ENCODE measurements at regions not wholly inside any gene's neighbourhood (a gene's known extent, or its start where the extent isn't known, plus 50 kb on each side); places are given as distances from the start of the nearest gene placed in this dataset.
"Not testable (repeated sequence)": the region's sequence is repeated elsewhere in the genome, so short reads cannot be mapped to it uniquely, and the experiment has no call there.

GRCh38 chr1:34366875-34367624 is 190.3 kb downstream of the C1orf94 start:
- no peak for DNase-seq (ENCODE audit: low read depth in 2 of 3, low spot score in 2 of 3)

- DNase-seq (ENCODE audit: low read depth in 2 of 3, low spot score in 2 of 3), result no peak
These were observed 191.2 kb downstream of the C1orf94 start for GRCh38 chr1:34367954-34368353.

- DNase-seq (ENCODE audit: low read depth in 2 of 3, low spot score in 2 of 3), result no peak
These were observed 193.2 kb downstream of the C1orf94 start for GRCh38 chr1:34369701-34370455.

GRCh38 chr1:34370748-34371147 is 194.0 kb downstream of the C1orf94 start:
- DNase-seq (ENCODE audit: low read depth in 2 of 3, low spot score in 2 of 3), result no peak

- not testable (repeated sequence) for DNase-seq (ENCODE audit: low read depth in 2 of 3, low spot score in 2 of 3)
These were observed 194.5 kb downstream of the C1orf94 start for GRCh38 chr1:34371179-34371578.

GRCh38 chr1:34371829-34372532 is 195.3 kb downstream of the C1orf94 start:
- DNase-seq (ENCODE audit: low read depth in 2 of 3, low spot score in 2 of 3), result no peak

GRCh38 chr1:34372891-34373290 is 196.2 kb downstream of the C1orf94 start:
- no peak for DNase-seq (ENCODE audit: low read depth in 2 of 3, low spot score in 2 of 3)

- no peak for DNase-seq (ENCODE audit: low read depth in 2 of 3, low spot score in 2 of 3)
These were observed 197.2 kb downstream of the C1orf94 start for GRCh38 chr1:34373912-34374311.

GRCh38 chr1:34376531-34376930 is 199.8 kb downstream of the C1orf94 start:
- DNase-seq (ENCODE audit: low read depth in 2 of 3, low spot score in 2 of 3), result no peak

GRCh38 chr1:34378968-34379856 is 202.5 kb downstream of the C1orf94 start:
- DNase-seq (ENCODE audit: low read depth in 2 of 3, low spot score in 2 of 3), result no peak

- DNase-seq (ENCODE audit: low read depth in 2 of 3, low spot score in 2 of 3), result no peak
These were observed 203.2 kb downstream of the C1orf94 start for GRCh38 chr1:34379911-34380310.

GRCh38 chr1:34380526-34381124 is 203.9 kb downstream of the C1orf94 start:
- no peak for DNase-seq (ENCODE audit: low read depth in 2 of 3, low spot score in 2 of 3)

GRCh38 chr1:34389974-34390373 is 213.3 kb downstream of the C1orf94 start:
- no peak for DNase-seq (ENCODE audit: low read depth in 2 of 3, low spot score in 2 of 3)

- no peak for DNase-seq (ENCODE audit: low read depth in 2 of 3, low spot score in 2 of 3)
These were observed 219.3 kb downstream of the C1orf94 start for GRCh38 chr1:34396042-34396441.

GRCh38 chr1:34398241-34398915 is 221.7 kb downstream of the C1orf94 start:
- no peak for DNase-seq (ENCODE audit: low read depth in 2 of 3, low spot score in 2 of 3)

- no peak for DNase-seq (ENCODE audit: low read depth in 2 of 3, low spot score in 2 of 3)
These were observed 222.2 kb downstream of the C1orf94 start for GRCh38 chr1:34398916-34399275.

GRCh38 chr1:34400675-34401074 is 224.0 kb downstream of the C1orf94 start:
- no peak for DNase-seq (ENCODE audit: low read depth in 2 of 3, low spot score in 2 of 3)

- DNase-seq (ENCODE audit: low read depth in 2 of 3, low spot score in 2 of 3), result no peak
These were observed 226.4 kb downstream of the C1orf94 start for GRCh38 chr1:34403156-34403555.

GRCh38 chr1:34404804-34405203 is 228.1 kb downstream of the C1orf94 start:
- DNase-seq (ENCODE audit: low read depth in 2 of 3, low spot score in 2 of 3), result no peak

Data from hematopoietic multipotent progenitor cell (in vitro differentiated cells).